Mesodermal cell (in vitro differentiated cells): ENCODE measurements at regions not wholly inside any gene's neighbourhood (a gene's known extent, or its start where the extent isn't known, plus 50 kb on each side); places are given as distances from the start of the nearest gene placed in this dataset.

Experiments
- H3K27ac ChIP-seq: 2 replicates; pipeline ENCODE4 v1.7.0; 2013; ENCODE audit warnings: mild to moderate bottlenecking, low read depth, low read length, moderate library complexity; ENCODE audit not compliant: severe bottlenecking
- H3K36me3 ChIP-seq: 2 replicates; pipeline ENCODE4 v1.7.1; 2013; ENCODE audit warnings: mild to moderate bottlenecking, low read length, moderate library complexity; ENCODE audit not compliant: control insufficient read depth, insufficient read depth
- H3K4me1 ChIP-seq: one replicate; pipeline ENCODE4 v1.7.1; 2013; ENCODE audit warnings: mild to moderate bottlenecking, low read length; ENCODE audit not compliant: insufficient read depth, control insufficient read depth, poor library complexity, severe bottlenecking
- H3K4me3 ChIP-seq: 2 replicates; pipeline ENCODE4 v1.7.0; 2013; ENCODE audit warnings: low read length, control low read depth, mild to moderate bottlenecking; ENCODE audit not compliant: insufficient read depth, poor library complexity, severe bottlenecking; ENCODE audit errors: extremely low read depth
- H3K9me3 ChIP-seq: 2 replicates; pipeline ENCODE4 v1.7.1; 2013; ENCODE audit warnings: mild to moderate bottlenecking, low read length, moderate library complexity; ENCODE audit not compliant: control insufficient read depth
- WGBS, 2 experiments: methylation state at CpG; one replicate each; pipeline ENCODE4 v1.1.5; 2013; ENCODE audit warnings: missing lambda C conversion rate in 2 of 2; ENCODE audit not compliant: insufficient coverage in 2 of 2; 5-methylcytosine and 5-hydroxymethylcytosine counted together

DNA sequence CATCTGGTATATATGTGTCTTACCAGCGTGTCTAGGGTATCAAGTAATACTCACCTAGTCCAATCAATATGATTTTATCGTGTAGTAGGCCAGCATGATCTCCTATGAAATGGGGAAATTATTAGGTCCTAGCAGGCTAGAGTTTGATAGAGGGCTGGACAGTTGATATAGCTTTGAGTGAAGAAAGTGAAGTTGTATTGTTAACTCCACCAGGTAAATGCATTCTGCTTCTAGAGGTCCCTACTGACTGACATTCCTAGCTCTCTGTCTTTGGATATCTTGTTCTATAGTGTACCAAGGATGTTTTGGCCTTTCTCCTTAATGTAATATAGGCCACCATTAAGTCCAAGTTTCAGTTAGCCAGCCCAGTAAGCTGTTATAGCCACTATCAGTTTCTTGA lies 97.4 kb downstream of the EBNA1BP2 start:
- no peak overlapping the region for H3K4me3 ChIP-seq
- H3K27ac ChIP-seq, result no peak overlapping the region
- H3K4me1 ChIP-seq, result peaks cover 2% of the 10 kb centered on the region
- H3K9me3 ChIP-seq, result no peaks in the 10 kb centered on the region
- 100% methylated on average over 2 of the region's 2 CpGs; no CpG with 5 or more reads in 1 of the 2 experiments for WGBS, 2 experiments
- H3K36me3 ChIP-seq, result no peaks in the 10 kb centered on the region

DNA sequence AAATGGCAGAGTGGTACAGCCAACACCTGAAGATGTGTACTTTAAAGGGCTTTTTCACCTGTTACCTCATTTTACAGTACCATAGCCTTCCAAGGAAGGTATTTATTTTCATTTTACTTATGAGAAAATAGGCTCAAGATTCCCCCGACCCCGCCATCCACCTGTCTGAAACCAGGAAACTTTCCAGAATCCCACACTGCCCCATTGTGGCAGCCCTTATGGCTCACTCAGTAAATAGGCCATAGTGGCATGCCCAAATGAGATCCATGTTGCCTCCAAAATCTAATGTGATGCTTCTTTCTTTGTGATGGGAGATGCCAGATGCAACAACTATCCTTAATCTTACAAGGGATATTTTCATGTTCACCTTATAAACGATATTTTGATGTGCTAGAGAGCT lies 97.8 kb downstream of the EBNA1BP2 start:
- H3K9me3 ChIP-seq, result no peaks in the 10 kb centered on the region
- no CpG with 5 or more reads among the region's 3 CpGs for WGBS, 2 experiments
- no peaks in the 10 kb centered on the region for H3K36me3 ChIP-seq
- peaks cover 6% of the 10 kb centered on the region for H3K4me1 ChIP-seq
- no peak overlapping the region for H3K27ac ChIP-seq
- no peak overlapping the region for H3K4me3 ChIP-seq

DNA sequence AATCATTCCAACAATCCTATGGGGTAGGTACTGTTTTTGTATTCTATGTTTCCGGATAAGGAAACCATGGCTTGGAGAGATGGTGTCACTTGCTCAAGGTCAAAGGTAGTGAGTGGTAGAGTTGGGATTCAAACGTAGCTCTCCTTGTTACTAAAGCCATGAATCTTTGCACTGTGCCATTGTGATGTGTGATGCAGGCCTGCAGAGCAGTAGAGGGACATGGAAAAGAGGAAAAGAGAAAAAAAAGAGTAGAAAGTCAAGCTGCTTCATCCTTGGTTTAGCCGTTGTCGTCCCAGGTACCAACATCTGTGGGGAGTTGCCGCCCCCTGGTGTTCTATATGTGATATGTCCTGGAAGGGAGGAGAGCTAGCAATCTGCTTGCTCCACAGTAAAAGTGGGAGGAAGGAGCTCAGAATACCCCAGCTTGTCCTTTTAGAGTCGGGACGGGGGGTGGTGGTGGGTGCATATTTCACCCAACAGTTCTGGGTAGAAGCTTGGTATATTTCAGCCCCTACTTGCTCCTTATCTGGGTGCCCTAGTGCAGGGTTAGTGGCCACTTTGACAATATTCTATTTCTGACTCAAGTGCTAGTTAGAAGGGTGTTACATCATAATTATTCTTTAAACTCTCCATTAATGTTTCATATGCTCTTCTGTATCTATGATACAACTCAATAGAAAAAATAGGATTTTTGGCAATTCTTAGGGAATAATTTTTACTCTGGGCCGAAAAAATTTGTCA lies 98.4 kb downstream of the EBNA1BP2 start:
- H3K27ac ChIP-seq, result no peak overlapping the region
- 15 to 31% methylated on average over 4 to 7 of the region's 8 CpGs for WGBS, 2 experiments
- H3K4me1 ChIP-seq, result peaks cover 6% of the 10 kb centered on the region
- no peaks in the 10 kb centered on the region for H3K36me3 ChIP-seq
- no peak overlapping the region for H3K4me3 ChIP-seq
- no peaks in the 10 kb centered on the region for H3K9me3 ChIP-seq

DNA sequence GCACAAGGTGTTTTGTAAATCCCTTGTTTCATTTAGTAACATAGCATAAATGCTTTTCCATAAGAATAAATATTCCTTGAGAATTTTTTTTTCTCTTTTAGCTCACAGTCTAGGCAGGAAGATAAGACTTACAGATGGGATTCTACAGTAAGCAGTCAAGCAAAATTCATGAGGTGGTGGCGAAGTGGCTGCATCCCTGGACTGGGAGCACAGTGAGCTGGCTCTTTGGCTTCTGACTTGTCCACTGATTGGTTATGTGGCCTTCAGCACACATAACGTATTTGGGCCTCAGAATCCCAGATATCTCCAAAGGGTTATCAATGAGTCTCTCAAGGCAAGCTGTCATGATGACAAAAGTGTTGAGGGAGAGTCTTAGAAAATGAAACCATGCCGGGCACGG lies 99.8 kb downstream of the EBNA1BP2 start:
- WGBS, 2 experiments, result 91 to 97% methylated on average over 3 to 4 of the region's 4 CpGs
- H3K9me3 ChIP-seq, result no peaks in the 10 kb centered on the region
- H3K27ac ChIP-seq, result no peak overlapping the region
- H3K4me1 ChIP-seq, result peaks cover 6% of the 10 kb centered on the region
- H3K4me3 ChIP-seq, result no peak overlapping the region
- no peaks in the 10 kb centered on the region for H3K36me3 ChIP-seq

DNA sequence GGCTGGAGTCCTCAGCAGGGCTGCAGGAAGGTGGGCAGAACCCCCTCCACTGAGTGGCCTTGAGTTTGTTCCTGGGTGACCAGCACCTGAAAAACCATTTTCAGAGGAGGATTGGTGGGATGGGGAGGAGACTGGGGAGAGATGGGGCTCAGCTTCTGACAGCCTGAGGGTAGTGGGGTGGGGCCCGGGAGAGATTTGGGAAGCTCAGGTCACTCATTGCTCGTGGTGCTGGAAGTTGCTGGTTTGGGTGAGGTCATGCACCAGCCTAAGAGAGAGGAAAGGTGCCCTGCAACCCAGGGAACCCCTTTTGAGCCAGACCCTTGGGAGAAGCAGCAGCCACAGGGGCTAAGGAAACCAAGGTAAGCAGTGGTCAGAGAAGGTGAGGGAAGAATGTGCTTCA lies 100.8 kb downstream of the EBNA1BP2 start:
- H3K4me1 ChIP-seq, result peaks cover 6% of the 10 kb centered on the region
- no peaks in the 10 kb centered on the region for H3K9me3 ChIP-seq
- no peak overlapping the region for H3K27ac ChIP-seq
- 92 to 94% methylated on average over 2 of the region's 2 CpGs for WGBS, 2 experiments
- H3K36me3 ChIP-seq, result no peaks in the 10 kb centered on the region
- H3K4me3 ChIP-seq, result no peak overlapping the region

DNA sequence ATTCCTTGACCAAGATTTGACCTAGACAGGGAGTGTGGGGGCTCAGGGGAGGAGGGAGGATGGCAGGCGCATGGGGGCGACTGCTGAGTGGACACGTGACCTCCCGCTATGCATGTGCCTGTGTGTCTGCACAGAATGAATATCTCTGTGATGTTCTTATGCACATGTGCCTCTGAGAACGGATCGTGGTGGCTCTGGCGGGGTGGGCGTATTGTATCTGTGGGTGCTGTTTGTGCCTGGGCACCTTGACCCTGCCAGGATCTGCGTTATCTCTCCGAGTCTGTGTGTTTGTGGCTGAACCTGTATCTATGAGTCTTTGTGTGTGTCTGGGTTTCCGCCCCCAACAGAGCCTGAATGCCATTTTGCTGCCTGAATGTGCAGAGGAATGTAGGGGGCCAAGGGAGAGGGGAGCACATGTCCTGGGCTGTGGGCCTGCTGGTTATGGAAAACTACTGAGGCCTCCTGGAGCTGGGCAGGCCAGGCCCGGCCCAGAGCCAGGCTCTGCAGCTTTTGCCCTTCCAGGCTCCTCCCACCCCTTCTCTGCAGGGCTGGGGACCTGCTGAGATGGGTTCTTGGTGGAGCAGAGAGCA lies 102.5 kb downstream of the EBNA1BP2 start:
- H3K36me3 ChIP-seq, result no peaks in the 10 kb centered on the region
- H3K4me3 ChIP-seq, result no peak overlapping the region
- peaks cover 6% of the 10 kb centered on the region for H3K4me1 ChIP-seq
- no peaks in the 10 kb centered on the region for H3K9me3 ChIP-seq
- H3K27ac ChIP-seq, result peak overlapping the region; percentile 74
- WGBS, 2 experiments, result 92 to 93% methylated on average over 8 to 11 of the region's 12 CpGs

DNA sequence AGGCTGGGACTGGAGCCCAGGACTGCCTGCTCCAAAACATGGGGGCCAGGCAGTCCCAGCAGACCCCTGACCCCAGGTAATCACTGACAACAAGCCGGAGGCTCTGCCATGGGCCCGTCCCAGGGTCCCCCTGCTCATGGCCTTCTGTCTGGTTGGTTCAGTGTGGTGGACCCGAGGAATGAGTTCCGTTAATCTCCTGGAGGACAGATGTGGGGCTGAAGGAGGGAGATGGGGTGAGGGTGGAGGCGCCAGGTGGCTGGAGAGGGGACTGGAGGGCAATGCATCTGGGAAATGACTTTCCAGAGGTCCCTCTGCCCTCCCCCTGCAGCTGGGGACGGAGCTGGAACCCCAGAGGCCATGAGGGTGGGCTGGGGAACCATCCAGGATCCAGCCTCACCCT lies 103.2 kb downstream of the EBNA1BP2 start:
- Histone ChIP-seq H3K4me3 (no peak overlapping the region), H3K36me3 (no peaks in the 10 kb centered on the region), H3K27ac (peak overlapping the region; percentile 74), H3K9me3 (no peaks in the 10 kb centered on the region), H3K4me1 (peaks cover 6% of the 10 kb centered on the region)
- 98% methylated on average over 5 to 6 of the region's 6 CpGs for WGBS, 2 experiments

DNA sequence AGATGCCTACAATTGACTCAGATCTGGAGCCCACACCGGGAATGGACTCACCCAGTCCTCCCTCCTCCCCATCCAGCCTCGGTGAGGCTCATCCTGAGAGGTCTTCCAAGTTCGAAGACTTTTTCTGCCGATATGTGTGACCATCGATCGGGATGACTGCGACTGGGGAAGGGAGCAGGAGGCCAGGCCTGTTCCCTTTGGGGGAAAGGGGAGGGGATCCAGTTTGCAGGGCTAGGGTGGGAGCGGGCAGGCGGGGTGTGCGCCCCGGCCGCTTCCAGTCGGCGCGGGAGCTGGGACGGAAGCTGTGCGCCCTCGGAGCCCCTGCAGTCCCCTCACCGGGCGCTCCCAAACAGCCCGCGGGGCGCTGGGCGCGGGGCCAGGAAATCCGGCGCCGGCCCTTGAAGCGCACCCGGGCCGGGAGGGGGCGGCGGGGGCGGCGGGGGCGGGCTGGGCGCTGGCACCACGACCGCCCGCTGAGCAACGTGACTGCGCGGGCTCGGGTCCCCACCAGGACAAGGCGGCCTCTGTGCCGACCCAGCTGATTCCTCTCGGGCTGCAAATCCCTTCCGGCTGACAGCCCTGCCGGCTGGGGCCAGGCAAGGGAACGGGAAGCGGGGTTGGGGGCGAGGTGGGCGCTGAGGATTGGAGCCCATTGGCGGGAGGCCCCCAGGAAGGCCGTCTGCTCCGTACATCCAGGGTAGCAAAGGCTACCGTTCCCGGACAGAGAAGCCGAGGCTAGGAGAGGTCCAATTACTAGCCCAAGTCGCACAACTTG lies 103.9 kb downstream of the EBNA1BP2 start:
- Histone ChIP-seq H3K36me3 (no peaks in the 10 kb centered on the region), H3K9me3 (no peaks in the 10 kb centered on the region), H3K27ac (no peak overlapping the region), H3K4me1 (peaks cover 6% of the 10 kb centered on the region), H3K4me3 (no peak overlapping the region)
- WGBS, 2 experiments, result 92 to 98% methylated on average over 37 to 48 of the region's 60 CpGs

DNA sequence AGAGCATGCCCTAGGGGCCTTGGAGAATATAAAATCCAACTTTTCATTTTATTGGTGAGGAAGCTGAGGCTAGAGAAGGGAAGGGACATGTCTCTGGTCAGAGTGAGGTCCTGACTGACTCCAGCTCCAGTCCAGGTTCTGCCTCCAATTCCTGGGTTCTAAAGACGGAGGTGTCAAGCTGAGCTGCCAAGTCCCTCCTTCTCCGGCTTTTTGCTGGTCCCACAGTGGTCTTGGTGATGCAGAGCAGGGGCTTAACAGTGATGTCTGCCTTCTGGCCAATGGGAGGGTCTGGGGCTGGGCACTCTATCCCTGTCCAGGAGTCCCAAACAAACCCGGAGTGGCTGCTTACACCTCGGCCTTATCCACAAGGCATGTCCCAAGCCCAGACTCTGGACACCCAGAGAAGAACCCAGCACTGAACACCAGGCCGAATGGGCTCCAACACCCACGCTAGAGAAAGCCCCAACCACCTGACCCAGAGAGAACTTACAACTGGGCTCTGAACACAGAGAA lies 104.8 kb downstream of the EBNA1BP2 start:
- 88 to 91% methylated on average over 4 to 6 of the region's 6 CpGs for WGBS, 2 experiments
- no peak overlapping the region for H3K4me3 ChIP-seq
- H3K9me3 ChIP-seq, result no peaks in the 10 kb centered on the region
- H3K27ac ChIP-seq, result no peak overlapping the region
- peaks cover 6% of the 10 kb centered on the region for H3K4me1 ChIP-seq
- no peaks in the 10 kb centered on the region for H3K36me3 ChIP-seq

DNA sequence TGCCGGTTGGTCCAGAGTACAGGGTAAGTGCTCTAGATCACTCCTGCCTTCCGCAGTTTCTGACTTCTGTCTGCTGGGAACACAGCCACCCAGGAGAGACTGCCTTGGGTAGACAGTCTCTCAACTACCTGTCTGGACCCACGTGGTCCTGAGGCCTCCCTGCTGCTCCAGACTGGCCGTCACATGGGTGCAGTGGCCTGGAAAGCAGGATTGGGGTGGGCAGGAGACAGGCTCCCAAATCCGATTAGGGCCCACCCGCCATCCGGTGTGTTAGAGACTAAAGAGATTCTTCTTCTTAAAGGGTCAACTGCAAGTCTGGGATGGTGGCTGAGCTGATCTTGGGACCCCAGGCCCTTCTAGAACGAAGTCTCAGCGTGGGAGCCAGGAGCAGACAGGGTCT lies 105.5 kb downstream of the EBNA1BP2 start:
- Histone ChIP-seq H3K36me3 (no peaks in the 10 kb centered on the region), H3K4me1 (peaks cover 6% of the 10 kb centered on the region), H3K27ac (no peak overlapping the region), H3K9me3 (no peaks in the 10 kb centered on the region), H3K4me3 (no peak overlapping the region)
- WGBS, 2 experiments, result 90 to 97% methylated on average over 9 of the region's 9 CpGs
